ENCODE measurements at regions not wholly inside any gene's neighbourhood (a gene's known extent, or its start where the extent isn't known, plus 50 kb on each side); places are given as distances from the start of the nearest gene placed in this dataset.

DNA sequence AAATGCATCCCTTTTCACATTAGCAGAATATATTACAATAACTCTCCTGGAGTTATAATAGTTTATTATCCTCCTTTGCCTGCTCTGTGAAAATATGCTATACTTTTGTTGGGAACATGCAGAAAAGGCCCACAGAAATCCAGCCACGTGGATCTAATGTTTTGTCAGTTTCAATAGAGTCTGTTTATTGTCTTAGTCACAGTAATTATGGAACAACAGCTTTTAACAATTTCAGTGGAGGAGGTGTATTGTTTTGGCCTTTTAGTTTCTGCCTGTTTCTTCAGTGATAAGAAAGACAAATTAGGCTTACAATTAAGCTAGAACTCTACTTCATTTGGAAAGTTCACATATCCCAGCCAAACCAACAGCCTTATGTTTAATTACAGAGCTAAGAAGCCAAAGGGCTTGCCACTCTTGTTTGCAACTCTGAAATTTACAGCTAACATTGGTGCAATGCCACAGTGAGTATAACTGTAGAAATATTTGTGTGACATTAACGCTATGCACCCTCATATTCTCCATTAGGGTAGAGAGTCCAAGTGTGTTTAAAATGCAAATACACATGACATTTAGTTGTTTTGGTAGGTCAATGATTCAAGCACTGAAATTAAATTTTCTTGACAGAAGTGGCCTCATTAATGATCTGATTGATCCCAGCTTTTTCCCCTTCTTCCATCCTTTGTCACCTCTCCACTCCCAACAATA is 175.8 kb downstream of the USP46 start:
- ATAC-seq = no peak
- no peak overlapping the region for H3K27ac ChIP-seq
- H3K27me3 ChIP-seq = no peaks in the 10 kb centered on the region
- no peak for DNase-seq
- TF ChIP-seq, protein P1, sequence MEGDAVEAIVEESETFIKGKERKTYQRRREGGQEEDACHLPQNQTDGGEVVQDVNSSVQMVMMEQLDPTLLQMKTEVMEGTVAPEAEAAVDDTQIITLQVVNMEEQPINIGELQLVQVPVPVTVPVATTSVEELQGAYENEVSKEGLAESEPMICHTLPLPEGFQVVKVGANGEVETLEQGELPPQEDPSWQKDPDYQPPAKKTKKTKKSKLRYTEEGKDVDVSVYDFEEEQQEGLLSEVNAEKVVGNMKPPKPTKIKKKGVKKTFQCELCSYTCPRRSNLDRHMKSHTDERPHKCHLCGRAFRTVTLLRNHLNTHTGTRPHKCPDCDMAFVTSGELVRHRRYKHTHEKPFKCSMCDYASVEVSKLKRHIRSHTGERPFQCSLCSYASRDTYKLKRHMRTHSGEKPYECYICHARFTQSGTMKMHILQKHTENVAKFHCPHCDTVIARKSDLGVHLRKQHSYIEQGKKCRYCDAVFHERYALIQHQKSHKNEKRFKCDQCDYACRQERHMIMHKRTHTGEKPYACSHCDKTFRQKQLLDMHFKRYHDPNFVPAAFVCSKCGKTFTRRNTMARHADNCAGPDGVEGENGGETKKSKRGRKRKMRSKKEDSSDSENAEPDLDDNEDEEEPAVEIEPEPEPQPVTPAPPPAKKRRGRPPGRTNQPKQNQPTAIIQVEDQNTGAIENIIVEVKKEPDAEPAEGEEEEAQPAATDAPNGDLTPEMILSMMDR (IDR thresholded peaks at IDR 0.05 in 4 of 5, conservative IDR thresholded peaks at IDR 0.05 in 1 of 5) = no peak
- TF ChIP-seq POLR2A (IDR thresholded peaks at IDR 0.05) = no peak
- H3K4me1 ChIP-seq = no peaks in the 10 kb centered on the region
- H3K36me3 ChIP-seq = no peaks in the 10 kb centered on the region
- no peaks in the 10 kb centered on the region for H3K9me3 ChIP-seq
- intact Hi-C loops (cut with DNase I; ENCODE audit: low total_unique reads) = no loop called here
- no peak overlapping the region for H3K4me3 ChIP-seq
- in situ Hi-C loops (cut with MboI; ENCODE audit: low sequenced_read_pairs in 4 of 4) = no loop called here

DNA sequence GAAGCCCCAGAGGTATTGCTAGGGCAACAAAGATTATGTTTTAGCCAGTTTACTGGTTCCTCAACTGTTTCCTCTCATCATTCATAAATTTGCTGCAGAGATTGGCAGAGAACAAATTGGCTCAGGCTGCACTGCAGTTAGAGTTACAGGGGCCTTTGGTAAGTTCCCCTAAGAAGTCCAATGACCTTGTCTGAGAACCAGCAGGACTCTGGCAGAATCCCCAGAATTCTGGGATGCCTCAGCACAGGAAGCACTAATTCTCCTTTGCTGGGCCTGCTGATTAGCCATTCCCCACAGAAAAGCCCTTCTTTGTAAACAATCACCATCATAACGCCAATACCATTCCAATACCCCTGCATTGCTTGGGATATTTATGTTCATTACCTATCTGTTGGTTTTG is 151.3 kb downstream of the USP46 start:
- Histone ChIP-seq H3K4me3 (no peak overlapping the region), H3K27ac (no peak overlapping the region), H3K27me3 (no peaks in the 10 kb centered on the region), H3K4me1 (no peaks in the 10 kb centered on the region), H3K9me3 (no peaks in the 10 kb centered on the region), H3K36me3 (no peaks in the 10 kb centered on the region)
- intact Hi-C loops (cut with DNase I; ENCODE audit: low total_unique reads) (no loop called here), in situ Hi-C loops (cut with MboI; ENCODE audit: low sequenced_read_pairs in 4 of 4) (no loop called here)
- no peak for DNase-seq
- no peak for TF ChIP-seq POLR2A (IDR thresholded peaks at IDR 0.05)
- TF ChIP-seq, protein P1 (IDR thresholded peaks at IDR 0.05 in 4 of 5, conservative IDR thresholded peaks at IDR 0.05 in 1 of 5) = no peak
- ATAC-seq = no peak

DNA sequence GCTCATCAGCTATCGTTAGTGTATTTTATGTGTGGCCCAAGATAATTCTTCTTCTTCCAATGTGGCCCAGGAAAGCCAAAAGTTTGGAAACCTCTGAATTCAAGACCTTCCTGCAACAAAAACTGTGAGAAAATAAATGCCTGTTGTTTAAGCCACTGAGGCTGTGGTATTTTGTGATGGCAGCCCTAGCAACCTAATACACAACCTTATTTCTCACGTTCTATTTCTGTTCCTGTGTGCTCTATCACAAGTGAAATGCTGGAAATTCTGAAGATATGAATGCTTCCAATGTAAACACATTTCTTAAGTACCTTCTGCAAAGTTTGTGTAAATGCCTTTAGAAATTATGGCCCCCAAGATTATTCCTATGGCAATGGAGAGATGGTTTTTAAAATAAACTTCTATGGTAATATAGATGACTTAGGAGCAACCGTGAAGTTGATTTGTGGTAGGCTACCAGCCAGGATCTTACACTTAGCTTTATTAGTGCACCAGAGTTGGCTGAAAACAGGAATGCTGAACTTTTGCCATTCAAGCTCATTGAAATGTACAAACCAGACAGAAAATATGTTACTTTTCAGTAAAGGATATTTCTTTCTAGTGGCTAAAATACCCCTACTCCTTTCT is 148.0 kb downstream of the USP46 start:
- Histone ChIP-seq H3K4me3 (no peak overlapping the region), H3K9me3 (no peaks in the 10 kb centered on the region), H3K36me3 (no peaks in the 10 kb centered on the region), H3K27ac (no peak overlapping the region), H3K4me1 (no peaks in the 10 kb centered on the region), H3K27me3 (no peaks in the 10 kb centered on the region)
- TF ChIP-seq, protein P1 (IDR thresholded peaks at IDR 0.05 in 4 of 5, conservative IDR thresholded peaks at IDR 0.05 in 1 of 5) = no peak
- TF ChIP-seq POLR2A (IDR thresholded peaks at IDR 0.05) = no peak
- in situ Hi-C loops (cut with MboI; ENCODE audit: low sequenced_read_pairs in 4 of 4) (no loop called here), intact Hi-C loops (cut with DNase I; ENCODE audit: low total_unique reads) (no loop called here)
- DNase-seq = no peak
- ATAC-seq = no peak

DNA sequence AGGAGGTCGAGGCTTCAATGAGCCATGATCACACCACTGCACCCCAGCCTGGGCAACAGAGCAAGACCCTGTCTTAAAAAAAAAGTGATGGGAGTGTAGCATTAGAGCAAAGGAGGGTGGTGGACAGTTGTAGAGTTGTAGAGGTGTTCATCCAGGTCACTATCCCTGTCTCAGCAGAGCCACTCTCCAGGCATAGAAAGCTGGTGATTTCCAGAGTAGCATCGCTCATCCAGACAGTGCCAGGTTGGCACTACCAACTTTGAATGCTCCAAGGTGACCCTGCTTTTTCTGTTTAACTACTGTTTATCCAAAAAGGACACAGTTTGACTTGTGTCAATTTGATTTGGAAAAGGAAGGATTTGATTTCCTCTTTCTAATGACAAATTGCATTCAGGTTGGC is 147.3 kb downstream of the USP46 start:
- ATAC-seq (no peak), DNase-seq (no peak)
- Histone ChIP-seq H3K27ac (no peak overlapping the region), H3K4me1 (no peaks in the 10 kb centered on the region), H3K36me3 (no peaks in the 10 kb centered on the region), H3K9me3 (no peaks in the 10 kb centered on the region), H3K4me3 (no peak overlapping the region), H3K27me3 (no peaks in the 10 kb centered on the region)
- TF ChIP-seq, protein P1 (IDR thresholded peaks at IDR 0.05 in 4 of 5, conservative IDR thresholded peaks at IDR 0.05 in 1 of 5) = no peak
- no peak for TF ChIP-seq POLR2A (IDR thresholded peaks at IDR 0.05)
- in situ Hi-C loops (cut with MboI; ENCODE audit: low sequenced_read_pairs in 4 of 4) = no loop called here
- intact Hi-C loops (cut with DNase I; ENCODE audit: low total_unique reads) = no loop called here
